ENCODE measurements at regions not wholly inside any gene's neighbourhood (a gene's known extent, or its start where the extent isn't known, plus 50 kb on each side); places are given as distances from the start of the nearest gene placed in this dataset.

DNA sequence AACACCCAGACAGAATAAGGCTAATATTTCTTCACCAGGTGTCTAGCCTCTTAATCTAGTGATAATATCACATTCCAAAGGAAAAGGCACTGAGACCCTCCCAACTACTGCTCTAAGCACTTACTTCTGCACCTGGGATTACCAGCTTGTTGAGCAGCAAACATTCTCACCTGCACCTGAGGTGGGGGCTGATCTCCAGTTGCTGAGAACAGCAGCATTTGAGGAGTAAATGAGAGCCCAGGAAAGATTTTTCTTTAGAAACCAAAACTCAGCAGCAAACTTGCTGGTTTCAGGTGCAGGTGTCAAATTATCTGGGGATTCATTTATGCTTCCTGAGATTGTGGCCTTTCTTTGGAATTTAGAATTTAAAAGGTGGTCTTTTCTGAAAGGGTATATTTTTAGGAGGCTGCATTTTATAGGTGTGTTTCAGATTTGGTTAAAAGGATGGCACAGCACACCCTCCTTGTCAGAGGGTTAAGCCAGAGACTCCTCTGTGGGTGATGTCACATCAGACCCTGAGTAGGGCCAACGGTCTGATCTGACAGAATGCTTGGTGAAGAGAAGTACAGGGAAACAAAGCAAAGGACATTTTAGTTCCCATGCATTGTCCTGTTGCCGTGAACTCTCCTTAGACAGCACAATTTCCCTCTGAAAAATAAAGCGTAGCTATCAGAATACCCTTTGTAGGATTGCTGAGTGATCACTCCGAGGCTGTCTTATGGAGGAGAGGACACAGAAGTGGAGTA lies 411.0 kb upstream of the ATP11B start:
- Histone ChIP-seq H3K27ac (no peak overlapping the region), H3K27me3 (ENCODE audit: insufficient read depth, low read depth) (no peaks in the 10 kb centered on the region), H3K4me2 (no peak overlapping the region), H3K9me3 (ENCODE audit: insufficient read depth, low read depth) (no peaks in the 10 kb centered on the region), H2AFZ (0 out of 2 replicates have a peak overlapping the region, but pooled peaks have one; percentile 15), H3K79me2 (ENCODE audit: low read depth) (no peaks in the 10 kb centered on the region), H3F3A (ENCODE audit: insufficient read depth, low read depth) (no peaks in the 10 kb centered on the region), H3K36me3 (ENCODE audit: low read depth) (no peaks in the 10 kb centered on the region), H3K4me3 (no peak overlapping the region), H4K20me1 (ENCODE audit: insufficient read depth) (no peaks in the 10 kb centered on the region), H3K4me1 (replicated peaks; ENCODE audit: insufficient read depth) (no peaks in the 10 kb centered on the region), H3K9me2 (ENCODE audit: insufficient read depth) (no peaks in the 10 kb centered on the region)
- ChIA-PET CTCF (no interaction called here), POLR2A (ENCODE audit: unreplicated experiment) (interaction anchor here (0.7 kb wide), 1 partner anchor 1981 kb away, joined by 6 read pairs; no protein-coding TSS in a partner anchor)
- intact Hi-C loops (cut with micrococcal nuclease; ENCODE audit: unreplicated experiment), result no loop called here
- no TSS peak for BruUV-seq (replicated peaks)
- no peak for DNase-seq
- no peak for TF ChIP-seq EZH2 (IDR thresholded peaks at IDR 0.05; ENCODE audit: low read depth)
- TF ChIP-seq, protein P1, sequence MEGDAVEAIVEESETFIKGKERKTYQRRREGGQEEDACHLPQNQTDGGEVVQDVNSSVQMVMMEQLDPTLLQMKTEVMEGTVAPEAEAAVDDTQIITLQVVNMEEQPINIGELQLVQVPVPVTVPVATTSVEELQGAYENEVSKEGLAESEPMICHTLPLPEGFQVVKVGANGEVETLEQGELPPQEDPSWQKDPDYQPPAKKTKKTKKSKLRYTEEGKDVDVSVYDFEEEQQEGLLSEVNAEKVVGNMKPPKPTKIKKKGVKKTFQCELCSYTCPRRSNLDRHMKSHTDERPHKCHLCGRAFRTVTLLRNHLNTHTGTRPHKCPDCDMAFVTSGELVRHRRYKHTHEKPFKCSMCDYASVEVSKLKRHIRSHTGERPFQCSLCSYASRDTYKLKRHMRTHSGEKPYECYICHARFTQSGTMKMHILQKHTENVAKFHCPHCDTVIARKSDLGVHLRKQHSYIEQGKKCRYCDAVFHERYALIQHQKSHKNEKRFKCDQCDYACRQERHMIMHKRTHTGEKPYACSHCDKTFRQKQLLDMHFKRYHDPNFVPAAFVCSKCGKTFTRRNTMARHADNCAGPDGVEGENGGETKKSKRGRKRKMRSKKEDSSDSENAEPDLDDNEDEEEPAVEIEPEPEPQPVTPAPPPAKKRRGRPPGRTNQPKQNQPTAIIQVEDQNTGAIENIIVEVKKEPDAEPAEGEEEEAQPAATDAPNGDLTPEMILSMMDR (conservative IDR thresholded peaks at IDR 0.05), result no peak

DNA sequence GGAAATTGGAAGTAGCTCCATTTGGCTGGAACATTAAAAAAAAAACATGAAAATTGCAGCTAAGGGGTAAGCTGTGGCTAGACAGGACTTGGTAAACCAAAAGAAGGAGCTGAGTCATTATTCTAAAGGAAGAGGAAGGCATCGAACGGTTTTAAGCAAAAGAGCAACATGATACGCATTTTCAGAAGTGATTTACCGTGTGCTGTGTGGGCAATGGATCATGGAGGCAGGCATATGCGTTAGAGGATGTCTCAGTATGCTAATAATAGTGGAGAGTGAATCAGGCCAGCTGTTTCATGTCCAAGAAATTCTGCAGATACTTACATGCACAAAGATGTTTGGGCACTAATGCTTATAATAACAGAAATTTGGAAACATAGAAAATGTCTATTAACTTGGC lies 409.1 kb upstream of the ATP11B start:
- BruUV-seq (replicated peaks), result no TSS peak
- ChIA-PET POLR2A (ENCODE audit: unreplicated experiment) (interaction anchor here (0.5 kb wide), 1 partner anchor 59 kb away, joined by 5 read pairs; no protein-coding TSS in a partner anchor), CTCF (no interaction called here)
- Histone ChIP-seq H3F3A (ENCODE audit: insufficient read depth, low read depth) (peaks cover 7% of the 10 kb centered on the region), H3K4me2 (no peak overlapping the region), H3K4me1 (replicated peaks; ENCODE audit: insufficient read depth) (peaks cover 15% of the 10 kb centered on the region), H3K27me3 (ENCODE audit: insufficient read depth, low read depth) (no peaks in the 10 kb centered on the region), H3K4me3 (no peak overlapping the region), H3K36me3 (ENCODE audit: low read depth) (no peaks in the 10 kb centered on the region), H3K79me2 (ENCODE audit: low read depth) (no peaks in the 10 kb centered on the region), H3K9me2 (ENCODE audit: insufficient read depth) (no peaks in the 10 kb centered on the region), H4K20me1 (ENCODE audit: insufficient read depth) (no peaks in the 10 kb centered on the region), H3K27ac (no peak overlapping the region), H2AFZ (no peak overlapping the region), H3K9me3 (ENCODE audit: insufficient read depth, low read depth) (no peaks in the 10 kb centered on the region)
- intact Hi-C loops (cut with micrococcal nuclease; ENCODE audit: unreplicated experiment), result no loop called here
- TF ChIP-seq, protein P1 (conservative IDR thresholded peaks at IDR 0.05), result no peak
- no peak for TF ChIP-seq EZH2 (IDR thresholded peaks at IDR 0.05; ENCODE audit: low read depth)
- DNase-seq, result no peak

- no peak for TF ChIP-seq EZH2 (IDR thresholded peaks at IDR 0.05; ENCODE audit: low read depth)
- TF ChIP-seq, protein P1 (conservative IDR thresholded peaks at IDR 0.05), result no peak
- H3K27me3 ChIP-seq (ENCODE audit: insufficient read depth, low read depth), result no peaks in the 10 kb centered on the region
- peaks cover 9% of the 10 kb centered on the region for H3F3A ChIP-seq (ENCODE audit: insufficient read depth, low read depth)
- no TSS peak for BruUV-seq (replicated peaks)
- no peaks in the 10 kb centered on the region for H3K9me2 ChIP-seq (ENCODE audit: insufficient read depth)
- no peak overlapping the region for H3K4me2 ChIP-seq
- H4K20me1 ChIP-seq (ENCODE audit: insufficient read depth), result no peaks in the 10 kb centered on the region
- no peak overlapping the region for H3K4me3 ChIP-seq
- intact Hi-C loops (cut with micrococcal nuclease; ENCODE audit: unreplicated experiment), result no loop called here
- no peak for DNase-seq
- no peak overlapping the region for H2AFZ ChIP-seq
- ChIA-PET CTCF (no interaction called here), POLR2A (ENCODE audit: unreplicated experiment) (no interaction called here)
- no peak overlapping the region for H3K27ac ChIP-seq
- H3K79me2 ChIP-seq (ENCODE audit: low read depth), result no peaks in the 10 kb centered on the region
- H3K4me1 ChIP-seq (replicated peaks; ENCODE audit: insufficient read depth), result peaks cover 22% of the 10 kb centered on the region
- no peaks in the 10 kb centered on the region for H3K36me3 ChIP-seq (ENCODE audit: low read depth)
- no peaks in the 10 kb centered on the region for H3K9me3 ChIP-seq (ENCODE audit: insufficient read depth, low read depth)
Measured at GRCh38 chr3:182385356-182385755, 407.9 kb upstream of the ATP11B start.

Measured in PC-9 (cell line).